Kidney epithelial cell (primary cell): ENCODE measurements at regions not wholly inside any gene's neighbourhood (a gene's known extent, or its start where the extent isn't known, plus 50 kb on each side); places are given as distances from the start of the nearest gene placed in this dataset.
A peak's percentile ranks its signal among the peaks of the same experiment; 100 is the strongest.

ENCODE experiments used
- DNase-seq: peaks from one replicate; pipeline ENCODE4 v3.0.0-alpha.2; 2010; ENCODE audit warnings: low read depth
- H3K27me3 ChIP-seq: 2 replicates; pipeline ENCODE4 v1.6.0; 2011; ENCODE audit warnings: low read length; ENCODE audit not compliant: control insufficient read depth, insufficient read depth
- H3K36me3 ChIP-seq: 2 replicates; pipeline ENCODE4 v1.5.1; 2011; ENCODE audit warnings: low read length; ENCODE audit not compliant: control insufficient read depth, insufficient read depth
- H3K4me3 ChIP-seq: 2 replicates; pipeline ENCODE4 v1.5.1; 2011; ENCODE audit warnings: low read depth, mild to moderate bottlenecking, control low read depth, low read length
- CTCF ChIP-seq: IDR thresholded peaks from 2 replicates; pipeline ENCODE4 v1.5.1; 2011; ENCODE audit warnings: mild to moderate bottlenecking, moderate library complexity, low read length, control low read depth, inconsistent platforms; ENCODE audit not compliant: insufficient read depth, poor library complexity, severe bottlenecking

GRCh38 chr12:65602610-65603295, 221.5 kb upstream of the HMGA2 start:
- Histone ChIP-seq H3K4me3 (peak overlapping the region; percentile 26), H3K36me3 (no peaks in the 10 kb centered on the region), H3K27me3 (no peaks in the 10 kb centered on the region)
- DNase-seq, result peak; percentile 75
- TF ChIP-seq CTCF, result peak; percentile 81

DNA sequence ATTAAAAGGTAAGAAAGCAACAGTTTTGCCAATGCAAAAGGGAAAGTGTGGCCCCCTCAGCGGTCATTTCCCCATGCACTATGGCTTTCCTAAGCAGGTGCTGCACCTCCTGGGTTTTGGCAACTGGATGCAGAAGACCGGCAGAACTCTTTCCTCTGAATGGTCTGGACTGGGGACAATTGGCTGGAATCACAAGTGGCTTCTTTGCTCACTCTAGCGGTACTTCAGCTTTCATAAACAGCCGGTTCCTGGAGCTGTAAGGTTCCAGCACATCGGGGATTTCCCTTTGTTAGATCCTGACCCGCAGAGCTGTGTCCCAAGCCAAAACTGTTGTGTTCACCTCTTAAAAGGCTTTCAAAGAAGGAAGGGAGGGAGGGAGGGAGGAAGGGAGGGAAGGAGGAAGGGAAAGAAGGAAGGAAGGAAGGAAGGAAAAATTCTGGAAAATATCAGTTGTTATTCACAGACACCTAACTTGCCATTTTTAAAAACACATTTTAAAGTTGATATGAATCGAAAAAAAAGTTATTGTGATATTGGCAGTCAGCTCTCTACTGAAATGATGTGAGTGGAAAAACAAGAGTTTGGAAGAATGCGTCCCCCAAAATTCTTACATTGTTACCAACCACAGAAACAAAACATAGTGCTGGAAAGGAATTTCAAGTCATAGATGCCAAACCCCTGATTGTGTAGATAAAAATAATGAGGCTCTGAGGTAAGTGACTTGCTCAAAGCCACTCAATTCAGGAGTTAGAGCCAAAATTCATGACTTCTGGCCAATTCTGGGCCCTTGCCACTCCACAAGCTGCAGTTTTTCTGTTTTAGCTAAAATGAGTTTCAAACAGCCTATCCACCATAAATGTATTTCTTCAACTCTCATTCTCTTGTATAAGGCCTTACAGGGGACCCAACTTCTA, 220.6 kb upstream of the HMGA2 start:
- Histone ChIP-seq H3K4me3 (peak overlapping the region; percentile 26), H3K36me3 (no peaks in the 10 kb centered on the region), H3K27me3 (no peaks in the 10 kb centered on the region)
- TF ChIP-seq CTCF, result no peak
- peak; percentile 88 for DNase-seq

DNA sequence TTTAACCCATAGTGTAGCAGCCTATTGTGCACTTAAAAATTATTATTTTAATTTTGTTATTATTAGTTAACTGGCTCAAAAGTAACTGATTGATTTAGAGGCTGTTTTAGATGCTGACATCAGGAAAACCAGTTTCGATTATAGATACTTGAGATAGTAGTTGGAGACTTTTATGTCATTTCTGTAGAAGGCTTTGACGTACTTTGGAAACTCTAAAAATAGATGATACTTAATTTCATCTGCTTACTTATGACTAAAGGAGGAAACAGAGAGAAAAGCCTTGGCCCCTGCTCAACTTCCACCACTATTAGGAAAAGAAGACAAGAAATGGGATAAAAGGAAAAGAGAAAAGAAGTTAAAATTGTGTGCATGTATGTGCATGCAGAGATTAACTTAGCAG, 219.3 kb upstream of the HMGA2 start:
- Histone ChIP-seq H3K36me3 (no peaks in the 10 kb centered on the region), H3K4me3 (no peak overlapping the region), H3K27me3 (no peaks in the 10 kb centered on the region)
- TF ChIP-seq CTCF, result no peak
- DNase-seq, result no peak

GRCh38 chr12:65606008-65606766, 218.1 kb upstream of the HMGA2 start:
- no peak for TF ChIP-seq CTCF
- no peaks in the 10 kb centered on the region for H3K27me3 ChIP-seq
- H3K36me3 ChIP-seq, result no peaks in the 10 kb centered on the region
- DNase-seq, result no peak
- H3K4me3 ChIP-seq, result no peak overlapping the region

DNA sequence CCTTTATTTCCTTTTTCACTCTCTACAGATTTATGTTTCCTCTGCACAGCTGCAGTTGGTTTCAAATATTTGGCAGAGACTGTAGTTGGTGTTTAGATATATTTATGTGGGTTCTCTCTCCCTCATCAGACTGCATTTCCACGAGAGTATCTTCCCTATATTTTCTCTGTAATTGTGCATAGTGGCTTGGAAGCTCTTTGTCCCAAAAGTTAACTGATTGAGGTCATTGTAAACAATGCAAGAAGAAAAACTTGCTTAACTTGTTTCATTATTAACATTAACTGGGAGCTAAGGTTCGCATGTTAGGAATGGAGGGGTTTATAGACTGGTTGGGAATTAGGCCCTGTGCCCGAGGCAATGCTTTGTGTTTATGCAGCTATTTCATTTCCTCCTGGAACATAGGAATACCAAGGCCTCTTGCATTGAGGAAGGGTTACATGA, 216.9 kb upstream of the HMGA2 start:
- Histone ChIP-seq H3K36me3 (no peaks in the 10 kb centered on the region), H3K4me3 (no peak overlapping the region), H3K27me3 (no peaks in the 10 kb centered on the region)
- TF ChIP-seq CTCF, result no peak
- DNase-seq, result no peak
